Parathyroid adenoma (tissue), 2 donors: ENCODE measurements at regions not wholly inside any gene's neighbourhood (a gene's known extent, or its start where the extent isn't known, plus 50 kb on each side); places are given as distances from the start of the nearest gene placed in this dataset.
"Not testable (repeated sequence)": the region's sequence is repeated elsewhere in the genome, so short reads cannot be mapped to it uniquely, and the experiment has no call there.

Experiments
- H2AFZ ChIP-seq: fragments of 300-600 bp; sonication (generic); one replicate; pipeline ENCODE4 v1.7.0; 2017; ENCODE audit warnings: antibody characterized with exemption, mild to moderate bottlenecking
- H3K27ac ChIP-seq: fragments of 300-600 bp; sonication (generic); one replicate; pipeline ENCODE4 v1.7.0; 2017
- H3K27me3 ChIP-seq: fragments of 300-600 bp; sonication (generic); one replicate; pipeline ENCODE4 v1.7.0; 2017; ENCODE audit warnings: low read length; ENCODE audit not compliant: control insufficient read depth, insufficient read depth
- H3K36me3 ChIP-seq: fragments of 300-600 bp; sonication (generic); one replicate; pipeline ENCODE4 v1.7.0; 2017; ENCODE audit warnings: low read length; ENCODE audit not compliant: control insufficient read depth, insufficient read depth
- H3K4me1 ChIP-seq: fragments of 300-600 bp; sonication (generic); one replicate; pipeline ENCODE4 v1.7.0; 2017; ENCODE audit warnings: control low read depth
- H3K4me2 ChIP-seq: fragments of 300-600 bp; sonication (generic); one replicate; pipeline ENCODE4 v1.7.0; 2017; ENCODE audit warnings: low read length
- H3K4me3 ChIP-seq: fragments of 300-600 bp; sonication (generic); one replicate; pipeline ENCODE4 v1.7.0; 2017; ENCODE audit warnings: low read depth, low read length
- H3K79me2 ChIP-seq: fragments of 300-600 bp; sonication (generic); one replicate; pipeline ENCODE4 v1.7.0; 2017; ENCODE audit warnings: control low read depth
- H3K9ac ChIP-seq: fragments of 300-600 bp; sonication (generic); one replicate; pipeline ENCODE4 v1.7.0; 2017; ENCODE audit warnings: mild to moderate bottlenecking
- H3K9me3 ChIP-seq: fragments of 300-600 bp; sonication (generic); one replicate; pipeline ENCODE4 v1.7.0; 2017; ENCODE audit warnings: low read length; ENCODE audit not compliant: control insufficient read depth
- TF ChIP-seq, protein P1 (sequence below): fragments of 300-600 bp; sonication (generic); IDR thresholded peaks from one replicate; pipeline ENCODE4 v1.7.0; 2017; ENCODE audit warnings: antibody characterized with exemption, mild to moderate bottlenecking
- donor health status: primary hyperparathyroidism.

DNA sequence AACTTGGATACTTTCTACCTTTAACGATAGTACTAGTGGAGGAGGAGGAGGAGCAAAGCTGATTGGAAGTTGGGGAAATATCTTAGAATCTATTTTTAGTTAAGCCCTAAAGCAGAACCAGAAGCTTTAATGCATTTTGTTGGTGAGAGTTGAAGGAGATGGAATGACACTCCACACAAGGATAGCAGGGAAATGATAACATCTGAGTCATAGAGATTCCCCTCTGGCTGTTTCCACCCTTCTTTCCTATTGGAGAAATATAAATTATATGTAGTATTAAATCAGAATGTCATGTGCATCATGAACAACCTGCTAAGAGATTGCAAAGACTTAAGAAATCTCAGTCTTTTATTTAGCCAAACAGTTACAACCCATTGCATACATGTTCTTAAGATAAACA lies 1357.7 kb downstream of the NCAM2 start:
- Histone ChIP-seq H3K79me2 (no peaks in the 10 kb centered on the region), H3K9ac (no peak overlapping the region), H3K4me1 (no peaks in the 10 kb centered on the region), H3K4me2 (no peak overlapping the region), H3K27me3 (no peaks in the 10 kb centered on the region), H3K9me3 (no peaks in the 10 kb centered on the region), H2AFZ (no peak overlapping the region), H3K27ac (no peak overlapping the region), H3K36me3 (no peaks in the 10 kb centered on the region), H3K4me3 (no peak overlapping the region)
- TF ChIP-seq, protein P1, sequence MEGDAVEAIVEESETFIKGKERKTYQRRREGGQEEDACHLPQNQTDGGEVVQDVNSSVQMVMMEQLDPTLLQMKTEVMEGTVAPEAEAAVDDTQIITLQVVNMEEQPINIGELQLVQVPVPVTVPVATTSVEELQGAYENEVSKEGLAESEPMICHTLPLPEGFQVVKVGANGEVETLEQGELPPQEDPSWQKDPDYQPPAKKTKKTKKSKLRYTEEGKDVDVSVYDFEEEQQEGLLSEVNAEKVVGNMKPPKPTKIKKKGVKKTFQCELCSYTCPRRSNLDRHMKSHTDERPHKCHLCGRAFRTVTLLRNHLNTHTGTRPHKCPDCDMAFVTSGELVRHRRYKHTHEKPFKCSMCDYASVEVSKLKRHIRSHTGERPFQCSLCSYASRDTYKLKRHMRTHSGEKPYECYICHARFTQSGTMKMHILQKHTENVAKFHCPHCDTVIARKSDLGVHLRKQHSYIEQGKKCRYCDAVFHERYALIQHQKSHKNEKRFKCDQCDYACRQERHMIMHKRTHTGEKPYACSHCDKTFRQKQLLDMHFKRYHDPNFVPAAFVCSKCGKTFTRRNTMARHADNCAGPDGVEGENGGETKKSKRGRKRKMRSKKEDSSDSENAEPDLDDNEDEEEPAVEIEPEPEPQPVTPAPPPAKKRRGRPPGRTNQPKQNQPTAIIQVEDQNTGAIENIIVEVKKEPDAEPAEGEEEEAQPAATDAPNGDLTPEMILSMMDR, result no peak

DNA sequence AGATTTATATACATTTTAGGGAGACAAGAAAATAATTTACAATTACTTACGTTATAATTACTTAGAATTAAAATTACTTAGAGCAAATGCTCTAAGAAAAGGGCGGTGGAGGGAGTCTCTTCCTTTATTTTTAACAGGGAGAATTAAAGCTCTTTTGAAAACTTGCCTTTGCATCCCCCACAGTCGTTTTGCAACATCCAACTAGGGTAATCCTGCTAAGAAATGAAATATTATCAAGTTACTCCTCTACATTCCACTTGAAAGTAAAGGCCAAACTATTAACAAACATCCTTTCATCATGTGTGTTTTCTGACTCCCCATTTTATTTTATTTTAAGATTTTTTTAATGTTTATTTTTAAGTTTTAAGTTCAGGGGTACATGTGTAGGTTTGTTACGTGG lies 1358.5 kb downstream of the NCAM2 start:
- H2AFZ ChIP-seq, result no peak overlapping the region

DNA sequence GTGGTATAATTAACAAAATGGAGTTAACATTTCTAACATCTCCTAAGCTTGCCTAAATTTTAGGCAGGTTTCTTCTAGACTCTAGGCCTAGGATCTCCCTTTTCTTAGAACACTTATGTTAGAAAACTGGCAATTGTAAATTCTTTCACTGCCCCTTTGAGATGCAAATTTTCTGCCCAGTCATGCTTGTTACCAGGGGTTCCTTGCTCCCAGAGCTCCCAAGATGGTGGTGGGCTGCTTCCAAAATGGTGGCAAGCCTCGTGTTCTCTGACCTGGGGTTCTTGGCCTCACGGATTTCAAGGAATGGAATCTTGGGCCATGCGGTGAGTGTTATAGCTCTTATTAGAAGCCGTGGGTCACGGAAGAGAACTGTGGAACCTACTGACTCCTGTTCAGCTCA lies 1361.4 kb downstream of the NCAM2 start:
- H3K27ac ChIP-seq, H3K36me3 ChIP-seq, H3K79me2 ChIP-seq, H3K4me2 ChIP-seq, H3K4me1 ChIP-seq, H3K9ac ChIP-seq, H3K4me3 ChIP-seq, H3K9me3 ChIP-seq, H3K27me3 ChIP-seq, H2AFZ ChIP-seq: not testable (repeated sequence)

More for the DNA sequence above, 1358.5 kb downstream of the NCAM2 start:
- no peaks in the 10 kb centered on the region for H3K79me2 ChIP-seq
- no peak overlapping the region for H3K4me2 ChIP-seq
- H3K27me3 ChIP-seq, result no peaks in the 10 kb centered on the region
- H3K4me1 ChIP-seq, result no peaks in the 10 kb centered on the region
- H3K9ac ChIP-seq, result no peak overlapping the region
- TF ChIP-seq, protein P1, result no peak
- no peaks in the 10 kb centered on the region for H3K9me3 ChIP-seq
- H3K36me3 ChIP-seq, result no peaks in the 10 kb centered on the region
- no peak overlapping the region for H3K27ac ChIP-seq
- no peak overlapping the region for H3K4me3 ChIP-seq

DNA sequence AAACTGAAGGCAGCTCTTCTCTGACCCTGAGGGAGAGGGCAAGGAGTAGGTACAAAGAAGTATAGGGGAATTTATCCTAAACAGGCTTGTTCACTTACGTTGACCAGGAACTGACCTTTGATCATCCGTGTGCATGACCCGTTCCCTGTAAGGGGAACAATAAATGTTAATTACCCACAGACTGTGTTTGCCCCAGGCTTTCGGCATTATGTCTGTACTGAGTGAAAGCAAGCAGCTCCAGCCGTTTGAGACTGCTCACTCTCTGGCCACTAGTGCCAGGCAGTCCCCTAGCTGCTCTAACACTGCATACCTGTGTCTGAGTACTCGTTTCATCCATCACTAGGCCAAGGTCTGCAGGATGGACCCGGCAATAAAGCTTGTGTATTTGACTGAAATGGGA lies 1365.3 kb downstream of the NCAM2 start:
- no peaks in the 10 kb centered on the region for H3K36me3 ChIP-seq
- no peak overlapping the region for H3K9ac ChIP-seq
- H3K4me1 ChIP-seq, result no peaks in the 10 kb centered on the region
- H3K4me3 ChIP-seq, result no peak overlapping the region
- H3K4me2 ChIP-seq, result no peak overlapping the region
- H2AFZ ChIP-seq, result no peak overlapping the region
- H3K79me2 ChIP-seq, result no peaks in the 10 kb centered on the region
- TF ChIP-seq, protein P1, result no peak
- no peaks in the 10 kb centered on the region for H3K9me3 ChIP-seq
- no peak overlapping the region for H3K27ac ChIP-seq
- no peaks in the 10 kb centered on the region for H3K27me3 ChIP-seq

DNA sequence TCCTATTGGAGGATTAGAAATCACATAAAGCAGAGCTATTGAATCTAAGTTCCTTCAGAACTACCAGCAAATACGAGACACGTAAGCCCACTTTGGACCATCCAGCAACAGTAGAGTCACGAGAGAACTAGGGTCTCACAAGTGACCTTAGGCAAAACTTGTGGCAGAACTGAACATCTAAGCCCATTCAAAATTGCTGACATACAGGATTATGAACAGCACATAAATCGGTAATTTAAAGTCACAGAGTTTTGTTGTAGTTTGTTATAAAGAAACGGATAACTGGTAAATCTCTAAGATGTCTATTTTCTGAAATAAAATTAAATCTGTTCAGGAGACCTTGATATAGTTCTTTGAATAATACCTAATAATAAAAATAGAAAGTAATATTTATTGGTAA lies 1366.0 kb downstream of the NCAM2 start:
- no peaks in the 10 kb centered on the region for H3K27me3 ChIP-seq
- TF ChIP-seq, protein P1, result no peak
- H3K36me3 ChIP-seq, result no peaks in the 10 kb centered on the region
- no peaks in the 10 kb centered on the region for H3K9me3 ChIP-seq
- H3K27ac ChIP-seq, result no peak overlapping the region
- H2AFZ ChIP-seq, result no peak overlapping the region
- no peaks in the 10 kb centered on the region for H3K79me2 ChIP-seq
- no peaks in the 10 kb centered on the region for H3K4me1 ChIP-seq
- no peak overlapping the region for H3K4me3 ChIP-seq
- H3K4me2 ChIP-seq, result no peak overlapping the region
- no peak overlapping the region for H3K9ac ChIP-seq
